ENCODE measurements at regions not wholly inside any gene's neighbourhood (a gene's known extent, or its start where the extent isn't known, plus 50 kb on each side); places are given as distances from the start of the nearest gene placed in this dataset.

GRCh38 chr4:129323658-129324057 is 227.7 kb downstream of the C4orf33 start:
- BruUV-seq (replicated peaks) = no TSS peak
- H3K27ac ChIP-seq (ENCODE audit: control insufficient read depth, insufficient read depth) = no peak overlapping the region
- ChIA-PET SMC1A (ENCODE audit: uncharacterized antibody, unreplicated experiment) (no interaction called here), POLR2A (no interaction called here), RAD21 (ENCODE audit: unreplicated experiment) (no interaction called here), CTCF (no interaction called here)
- intact Hi-C loops (cut with micrococcal nuclease; ENCODE audit: unreplicated experiment) = no loop called here
- WGBS (ENCODE audit: insufficient coverage, insufficient replicate concordance, low lambda C conversion rate, missing lambda C conversion rate) = 63% methylated on average over 4 of the region's 4 CpGs
- no peak overlapping the region for H2AFZ ChIP-seq (ENCODE audit: control insufficient read depth, low read depth, low read length)
- no peaks in the 10 kb centered on the region for H3K36me3 ChIP-seq (ENCODE audit: control insufficient read depth in 2 of 2, insufficient read depth in 2 of 2, low read length in 1 of 2)
- no peaks in the 10 kb centered on the region for H4K20me1 ChIP-seq (ENCODE audit: control insufficient read depth, insufficient read depth)
- no peaks in the 10 kb centered on the region; the same call in 1 of the 2 replicates for H3K4me1 ChIP-seq (ENCODE audit: control insufficient read depth, insufficient read depth, low read length)
- no peak overlapping the region for H3K4me3 ChIP-seq
- ATAC-seq (no peak), FAIRE-seq (no peak), DNase-seq (ENCODE audit: low read depth, low spot score) (no peak)
- TF ChIP-seq JUNB (IDR thresholded peaks at IDR 0.05) = no peak
- no peak for TF ChIP-seq EGR1 (IDR thresholded peaks at IDR 0.05; ENCODE audit: borderline replicate concordance in 1 of 2, low read depth in 2 of 2, low read length in 2 of 2)
- no peak for TF ChIP-seq CEBPB (IDR thresholded peaks at IDR 0.05; ENCODE audit: borderline replicate concordance in 1 of 2, low read depth in 2 of 2, low read length in 2 of 2)
- no peak for TF ChIP-seq ZBTB40 (IDR thresholded peaks at IDR 0.05; ENCODE audit: borderline replicate concordance)
- TF ChIP-seq, protein P1, sequence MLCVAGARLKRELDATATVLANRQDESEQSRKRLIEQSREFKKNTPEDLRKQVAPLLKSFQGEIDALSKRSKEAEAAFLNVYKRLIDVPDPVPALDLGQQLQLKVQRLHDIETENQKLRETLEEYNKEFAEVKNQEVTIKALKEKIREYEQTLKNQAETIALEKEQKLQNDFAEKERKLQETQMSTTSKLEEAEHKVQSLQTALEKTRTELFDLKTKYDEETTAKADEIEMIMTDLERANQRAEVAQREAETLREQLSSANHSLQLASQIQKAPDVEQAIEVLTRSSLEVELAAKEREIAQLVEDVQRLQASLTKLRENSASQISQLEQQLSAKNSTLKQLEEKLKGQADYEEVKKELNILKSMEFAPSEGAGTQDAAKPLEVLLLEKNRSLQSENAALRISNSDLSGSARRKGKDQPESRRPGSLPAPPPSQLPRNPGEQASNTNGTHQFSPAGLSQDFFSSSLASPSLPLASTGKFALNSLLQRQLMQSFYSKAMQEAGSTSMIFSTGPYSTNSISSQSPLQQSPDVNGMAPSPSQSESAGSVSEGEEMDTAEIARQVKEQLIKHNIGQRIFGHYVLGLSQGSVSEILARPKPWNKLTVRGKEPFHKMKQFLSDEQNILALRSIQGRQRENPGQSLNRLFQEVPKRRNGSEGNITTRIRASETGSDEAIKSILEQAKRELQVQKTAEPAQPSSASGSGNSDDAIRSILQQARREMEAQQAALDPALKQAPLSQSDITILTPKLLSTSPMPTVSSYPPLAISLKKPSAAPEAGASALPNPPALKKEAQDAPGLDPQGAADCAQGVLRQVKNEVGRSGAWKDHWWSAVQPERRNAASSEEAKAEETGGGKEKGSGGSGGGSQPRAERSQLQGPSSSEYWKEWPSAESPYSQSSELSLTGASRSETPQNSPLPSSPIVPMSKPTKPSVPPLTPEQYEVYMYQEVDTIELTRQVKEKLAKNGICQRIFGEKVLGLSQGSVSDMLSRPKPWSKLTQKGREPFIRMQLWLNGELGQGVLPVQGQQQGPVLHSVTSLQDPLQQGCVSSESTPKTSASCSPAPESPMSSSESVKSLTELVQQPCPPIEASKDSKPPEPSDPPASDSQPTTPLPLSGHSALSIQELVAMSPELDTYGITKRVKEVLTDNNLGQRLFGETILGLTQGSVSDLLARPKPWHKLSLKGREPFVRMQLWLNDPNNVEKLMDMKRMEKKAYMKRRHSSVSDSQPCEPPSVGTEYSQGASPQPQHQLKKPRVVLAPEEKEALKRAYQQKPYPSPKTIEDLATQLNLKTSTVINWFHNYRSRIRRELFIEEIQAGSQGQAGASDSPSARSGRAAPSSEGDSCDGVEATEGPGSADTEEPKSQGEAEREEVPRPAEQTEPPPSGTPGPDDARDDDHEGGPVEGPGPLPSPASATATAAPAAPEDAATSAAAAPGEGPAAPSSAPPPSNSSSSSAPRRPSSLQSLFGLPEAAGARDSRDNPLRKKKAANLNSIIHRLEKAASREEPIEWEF (IDR thresholded peaks at IDR 0.05; ENCODE audit: insufficient replicate concordance, low read depth, low read length) = no peak
- no peak for TF ChIP-seq HDGF (IDR thresholded peaks at IDR 0.05)
- TF ChIP-seq BACH1 (IDR thresholded peaks at IDR 0.05; ENCODE audit: borderline replicate concordance) = no peak
- TF ChIP-seq SUZ12 (IDR thresholded peaks at IDR 0.05; ENCODE audit: unreplicated experiment) = no peak
- TF ChIP-seq SMAD1 (IDR thresholded peaks at IDR 0.05; ENCODE audit: low read depth, partially characterized antibody) = no peak
- TF ChIP-seq ZNF622 (IDR thresholded peaks at IDR 0.05) = no peak
- no peak for TF ChIP-seq ZNF207 (IDR thresholded peaks at IDR 0.05; ENCODE audit: borderline replicate concordance)
- TF ChIP-seq NFYA (IDR thresholded peaks at IDR 0.05; ENCODE audit: borderline replicate concordance, low read depth, low read length) = no peak
- no peak for TF ChIP-seq SIN3A (IDR thresholded peaks at IDR 0.05; ENCODE audit: low read depth, low read length)
- in situ Hi-C loops (cut with MboI) = no loop called here
- H3K9me3 ChIP-seq (replicated peaks; ENCODE audit: control insufficient read depth, insufficient read depth, low read length) = no peaks in the 10 kb centered on the region
- no peak overlapping the region for H3K4me2 ChIP-seq (ENCODE audit: control insufficient read depth, insufficient read depth)
- no peaks in the 10 kb centered on the region; a peak in 1 of 4 replicates for H3K27me3 ChIP-seq (replicated peaks in 1 of 2; ENCODE audit: control insufficient read depth in 2 of 2, insufficient read depth in 2 of 2, low read length in 1 of 2)
- no peaks in the 10 kb centered on the region for H3K79me2 ChIP-seq (ENCODE audit: control insufficient read depth, insufficient read depth, low read length)
- no peak overlapping the region for H3K9ac ChIP-seq (ENCODE audit: control insufficient read depth, insufficient read depth, low read length)

Data from GM12878 (cell line).